ENCODE measurements at regions not wholly inside any gene's neighbourhood (a gene's known extent, or its start where the extent isn't known, plus 50 kb on each side); places are given as distances from the start of the nearest gene placed in this dataset.

DNA sequence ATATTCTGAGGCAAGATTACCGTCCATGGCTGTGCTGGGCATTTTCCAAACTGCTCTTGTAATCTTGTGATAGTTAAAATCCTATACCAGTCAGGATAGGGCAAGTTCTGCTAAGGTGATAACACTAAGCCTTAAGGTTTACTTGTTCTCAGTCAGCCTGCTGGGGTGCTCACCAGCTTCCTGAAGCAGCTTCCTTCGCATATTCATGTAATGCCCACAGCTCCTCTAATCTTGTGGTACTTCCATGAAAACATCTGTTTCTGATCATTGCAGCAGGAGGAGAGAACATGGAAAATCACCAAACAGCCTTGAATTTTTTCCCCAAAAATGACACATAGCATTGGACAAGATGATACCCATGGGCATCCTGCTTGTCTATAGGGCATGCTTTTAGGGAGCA lies 473.2 kb downstream of the MED10 start:
- Histone ChIP-seq H3K9me2 (ENCODE audit: insufficient read depth) (no peaks in the 10 kb centered on the region), H3K79me2 (ENCODE audit: insufficient read depth) (no peaks in the 10 kb centered on the region), H3K4me3 (no peak overlapping the region), H4K20me1 (ENCODE audit: insufficient read depth) (no peaks in the 10 kb centered on the region), H3K4me2 (ENCODE audit: unreplicated experiment) (no peak overlapping the region), H3K27ac (no peak overlapping the region), H2AFZ (no peak overlapping the region), H3F3A (ENCODE audit: insufficient read depth) (no peaks in the 10 kb centered on the region), H3K9ac (no peak overlapping the region), H3K4me1 (ENCODE audit: insufficient read depth) (no peaks in the 10 kb centered on the region), H3K9me3 (ENCODE audit: low read depth) (no peaks in the 10 kb centered on the region), H3K36me3 (ENCODE audit: low read depth) (no peaks in the 10 kb centered on the region), H3K27me3 (replicated peaks; ENCODE audit: insufficient read depth) (no peaks in the 10 kb centered on the region)
- no peak for TF ChIP-seq EZH2phosphoT487 (IDR thresholded peaks at IDR 0.05; ENCODE audit: insufficient read depth, low read depth)
- TF ChIP-seq EZH2 (IDR thresholded peaks at IDR 0.05; ENCODE audit: insufficient read depth, poor library complexity, severe bottlenecking), result no peak
- WGBS, 2 experiments (ENCODE audit: low coverage in 1 of 2, low lambda C conversion rate in 2 of 2, missing lambda C conversion rate in 2 of 2), result 0 to 3% methylated on average over 2 of the region's 2 CpGs
- in situ Hi-C loops (cut with MboI), result no loop called here
- no peak for DNase-seq

DNA sequence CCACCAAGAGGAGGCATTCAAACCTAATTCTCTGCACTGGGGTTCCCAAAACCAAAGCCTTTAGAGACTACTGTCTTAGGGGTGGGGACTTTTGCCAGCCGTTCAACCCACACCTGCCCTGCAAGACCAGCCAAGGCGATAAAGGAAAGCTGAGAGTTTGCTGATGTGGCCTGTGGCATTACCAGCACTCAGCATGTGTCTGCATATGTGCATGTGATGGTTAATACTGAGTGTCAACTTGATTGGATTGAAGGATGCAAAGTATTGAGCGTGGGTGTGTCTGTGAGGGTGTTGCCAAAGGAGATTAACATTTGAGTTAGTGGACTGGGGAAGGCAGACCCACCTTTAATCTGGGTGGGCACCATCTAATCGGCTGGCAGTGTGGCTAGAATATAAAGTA lies 474.2 kb downstream of the MED10 start:
- Histone ChIP-seq H4K20me1 (ENCODE audit: insufficient read depth) (no peaks in the 10 kb centered on the region), H3K4me3 (no peak overlapping the region), H3K36me3 (ENCODE audit: low read depth) (no peaks in the 10 kb centered on the region), H3F3A (ENCODE audit: insufficient read depth) (no peaks in the 10 kb centered on the region), H3K9me2 (ENCODE audit: insufficient read depth) (no peaks in the 10 kb centered on the region), H3K4me2 (ENCODE audit: unreplicated experiment) (no peak overlapping the region), H3K9ac (no peak overlapping the region), H3K9me3 (ENCODE audit: low read depth) (no peaks in the 10 kb centered on the region), H3K4me1 (ENCODE audit: insufficient read depth) (no peaks in the 10 kb centered on the region), H3K27ac (no peak overlapping the region), H2AFZ (no peak overlapping the region), H3K27me3 (replicated peaks; ENCODE audit: insufficient read depth) (no peaks in the 10 kb centered on the region), H3K79me2 (ENCODE audit: insufficient read depth) (no peaks in the 10 kb centered on the region)
- no peak for DNase-seq
- no peak for TF ChIP-seq EZH2 (IDR thresholded peaks at IDR 0.05; ENCODE audit: insufficient read depth, poor library complexity, severe bottlenecking)
- no peak for TF ChIP-seq EZH2phosphoT487 (IDR thresholded peaks at IDR 0.05; ENCODE audit: insufficient read depth, low read depth)
- in situ Hi-C loops (cut with MboI), result no loop called here
- 9 to 10% methylated on average over 4 of the region's 4 CpGs for WGBS, 2 experiments (ENCODE audit: low coverage in 1 of 2, low lambda C conversion rate in 2 of 2, missing lambda C conversion rate in 2 of 2)

DNA sequence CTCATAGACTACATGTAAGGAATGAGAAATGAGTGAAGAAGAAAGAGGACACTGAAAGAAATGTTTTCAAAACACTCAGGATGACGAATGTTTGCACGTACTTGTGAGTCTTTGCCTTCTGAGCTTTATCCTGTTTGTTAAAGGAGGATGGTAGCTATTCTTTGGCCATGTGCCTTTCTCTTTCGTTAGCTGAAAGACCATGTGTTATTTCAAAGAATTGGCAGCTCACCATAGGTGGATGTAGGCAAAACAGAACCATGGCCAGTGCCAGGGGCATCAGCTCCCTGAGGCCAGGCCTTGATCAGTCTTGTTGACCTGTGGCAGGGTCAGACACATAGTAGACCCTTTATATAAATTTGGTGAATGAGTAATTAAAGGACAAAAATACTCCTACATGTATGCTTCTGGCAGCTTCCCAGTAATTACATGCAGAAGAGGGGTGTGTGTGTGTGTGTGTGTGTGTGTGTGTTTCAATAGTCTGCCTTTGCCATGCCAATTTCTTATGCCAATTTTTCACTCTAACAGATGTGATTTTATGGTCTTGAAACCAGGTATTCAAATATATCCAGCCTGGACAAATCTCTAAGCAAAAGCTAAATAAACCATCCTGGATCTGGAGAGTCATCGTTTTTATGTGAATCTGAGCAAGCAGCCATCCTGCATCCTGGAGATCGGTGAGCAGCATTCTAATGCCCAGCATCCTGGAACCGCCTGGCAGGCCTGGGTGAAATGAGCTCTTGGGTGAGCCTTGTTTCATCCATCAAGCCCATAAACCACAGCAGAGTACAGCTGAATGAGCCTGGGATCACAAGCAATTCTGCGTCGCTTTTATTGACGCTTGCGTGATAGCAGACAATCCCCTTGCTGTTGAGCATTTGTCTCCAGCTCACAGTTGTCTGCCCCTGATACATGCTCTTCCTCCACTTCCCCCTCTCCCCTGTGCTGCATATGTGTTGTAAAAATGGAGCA lies 475.4 kb downstream of the MED10 start:
- no peak for TF ChIP-seq EZH2 (IDR thresholded peaks at IDR 0.05; ENCODE audit: insufficient read depth, poor library complexity, severe bottlenecking)
- no peak for TF ChIP-seq EZH2phosphoT487 (IDR thresholded peaks at IDR 0.05; ENCODE audit: insufficient read depth, low read depth)
- in situ Hi-C loops (cut with MboI), result no loop called here
- no peaks in the 10 kb centered on the region for H4K20me1 ChIP-seq (ENCODE audit: insufficient read depth)
- no peak overlapping the region for H3K4me3 ChIP-seq
- H3K9me2 ChIP-seq (ENCODE audit: insufficient read depth), result no peaks in the 10 kb centered on the region
- no peaks in the 10 kb centered on the region for H3K79me2 ChIP-seq (ENCODE audit: insufficient read depth)
- WGBS, 2 experiments (ENCODE audit: low coverage in 1 of 2, low lambda C conversion rate in 2 of 2, missing lambda C conversion rate in 2 of 2), result 46% methylated on average over 10 of the region's 10 CpGs
- H3K27ac ChIP-seq, result no peak overlapping the region
- no peak for DNase-seq
- no peaks in the 10 kb centered on the region for H3K9me3 ChIP-seq (ENCODE audit: low read depth)
- H3K36me3 ChIP-seq (ENCODE audit: low read depth), result no peaks in the 10 kb centered on the region
- no peak overlapping the region for H2AFZ ChIP-seq
- H3K4me2 ChIP-seq (ENCODE audit: unreplicated experiment), result no peak overlapping the region
- no peaks in the 10 kb centered on the region for H3K4me1 ChIP-seq (ENCODE audit: insufficient read depth)
- H3K27me3 ChIP-seq (replicated peaks; ENCODE audit: insufficient read depth), result no peaks in the 10 kb centered on the region
- H3F3A ChIP-seq (ENCODE audit: insufficient read depth), result no peaks in the 10 kb centered on the region
- H3K9ac ChIP-seq, result no peak overlapping the region

DNA sequence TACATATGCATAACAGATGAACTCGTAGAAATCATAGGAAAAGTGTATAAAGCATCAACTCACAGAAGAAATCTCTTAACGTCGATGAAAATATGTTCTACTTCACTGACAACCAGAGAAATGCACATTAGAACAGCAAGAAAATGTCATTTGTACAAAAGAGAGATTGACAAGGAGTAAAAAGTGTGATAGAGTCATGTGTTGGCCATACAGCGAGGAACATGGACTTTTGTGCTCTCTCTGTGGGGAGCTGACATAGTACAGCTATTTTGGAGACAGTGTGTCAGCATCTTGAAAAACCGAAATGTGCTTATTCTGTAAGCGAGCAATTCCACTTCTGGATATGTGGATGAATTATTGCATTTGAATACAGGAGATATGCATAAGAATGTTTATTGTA lies 477.9 kb downstream of the ICE1 start:
- in situ Hi-C loops (cut with MboI), result no loop called here
- 0 to 8% methylated on average over 6 of the region's 6 CpGs for WGBS, 2 experiments (ENCODE audit: low coverage in 1 of 2, low lambda C conversion rate in 2 of 2, missing lambda C conversion rate in 2 of 2)
- Histone ChIP-seq H3K9me2 (ENCODE audit: insufficient read depth) (no peaks in the 10 kb centered on the region), H3K9ac (no peak overlapping the region), H4K20me1 (ENCODE audit: insufficient read depth) (no peaks in the 10 kb centered on the region), H3F3A (ENCODE audit: insufficient read depth) (no peaks in the 10 kb centered on the region), H3K27me3 (replicated peaks; ENCODE audit: insufficient read depth) (no peaks in the 10 kb centered on the region), H3K4me2 (ENCODE audit: unreplicated experiment) (no peak overlapping the region), H3K9me3 (ENCODE audit: low read depth) (no peaks in the 10 kb centered on the region), H3K79me2 (ENCODE audit: insufficient read depth) (no peaks in the 10 kb centered on the region), H3K27ac (no peak overlapping the region), H3K4me3 (no peak overlapping the region), H2AFZ (no peak overlapping the region), H3K4me1 (ENCODE audit: insufficient read depth) (no peaks in the 10 kb centered on the region), H3K36me3 (ENCODE audit: low read depth) (no peaks in the 10 kb centered on the region)
- DNase-seq, result no peak
- TF ChIP-seq EZH2 (IDR thresholded peaks at IDR 0.05; ENCODE audit: insufficient read depth, poor library complexity, severe bottlenecking), result no peak
- no peak for TF ChIP-seq EZH2phosphoT487 (IDR thresholded peaks at IDR 0.05; ENCODE audit: insufficient read depth, low read depth)

All from GM23248 (cell line).